CD4-positive, alpha-beta memory T cell (primary cell): ENCODE measurements at regions not wholly inside any gene's neighbourhood (a gene's known extent, or its start where the extent isn't known, plus 50 kb on each side); places are given as distances from the start of the nearest gene placed in this dataset.

Experiments used
- CTCF ChIA-PET: fragments of 350-600 bp; sonication (Branson Sonifier 250); formaldehyde crosslinking; loops from one replicate; lab custom pipeline; 2021; ENCODE audit warnings: inconsistent platforms; ENCODE audit not compliant: partially characterized antibody; lab: Charles Lee
- POLR2A ChIA-PET: fragments of 350-600 bp; sonication (Branson Sonifier 250); formaldehyde crosslinking; loops from one replicate; lab custom pipeline; 2021; ENCODE audit not compliant: partially characterized antibody; lab: Charles Lee
- DNase-seq, 5 donors: peaks; one replicate each; pipeline versions ENCODE4 v3.0.0 to v3.0.0-alpha.2; 2020 to 2022; ENCODE audit warnings: mixed read lengths in 1 of 5
- H3K27ac ChIP-seq: one replicate; pipeline ENCODE4 v1.7.0; 2013; ENCODE audit warnings: low read depth, low read length
- H3K27me3 ChIP-seq: 2 replicates; pipeline ENCODE4 v1.7.0; 2013; ENCODE audit warnings: mild to moderate bottlenecking, low read length, moderate library complexity; ENCODE audit not compliant: insufficient read depth
- H3K36me3 ChIP-seq: 2 replicates; pipeline ENCODE4 v1.7.0; 2013; ENCODE audit warnings: mild to moderate bottlenecking, low read length, moderate library complexity; ENCODE audit not compliant: insufficient read depth
- H3K4me1 ChIP-seq: 2 replicates; pipeline ENCODE4 v1.7.0; 2013; ENCODE audit warnings: mild to moderate bottlenecking, low read length, moderate library complexity; ENCODE audit not compliant: insufficient read depth
- H3K4me3 ChIP-seq, 2 donors: one replicate each; pipeline ENCODE4 v1.7.0; 2013; ENCODE audit warnings: low read length in 2 of 2, mild to moderate bottlenecking in 1 of 2
- H3K9me3 ChIP-seq, 2 donors: one replicate each; pipeline ENCODE4 v1.7.0; 2013; ENCODE audit warnings: low read length in 2 of 2, control low read depth in 1 of 2; ENCODE audit not compliant: control insufficient read depth in 1 of 2
- H3K27ac Mint-ChIP-seq, 7 donors: one replicate each; pipeline ENCODE4 v1.8.0; 2020 to 2021; ENCODE audit warnings: mixed read lengths in 7 of 7, mild to moderate bottlenecking in 6 of 7, inconsistent platforms in 3 of 7, moderate library complexity in 3 of 7
- H3K27me3 Mint-ChIP-seq, 2 donors: one replicate each; pipeline ENCODE4 v1.8.0; 2020 to 2021; ENCODE audit warnings: mixed read lengths in 2 of 2
- H3K36me3 Mint-ChIP-seq, 2 donors: one replicate each; pipeline ENCODE4 v1.8.0; 2020 to 2021; ENCODE audit warnings: mixed read lengths in 2 of 2, inconsistent platforms in 1 of 2, mild to moderate bottlenecking in 1 of 2
- H3K4me1 Mint-ChIP-seq, 4 donors: one replicate each; pipeline ENCODE4 v1.8.0; 2020 to 2021; ENCODE audit warnings: mixed read lengths in 4 of 4, mild to moderate bottlenecking in 1 of 4
- H3K4me3 Mint-ChIP-seq, 8 donors: one replicate each; pipeline ENCODE4 v1.8.0; 2020 to 2021; ENCODE audit warnings: mixed read lengths in 8 of 8, mild to moderate bottlenecking in 7 of 8, moderate library complexity in 6 of 8, inconsistent platforms in 3 of 8
- H3K9me3 Mint-ChIP-seq, 8 donors: one replicate each; pipeline ENCODE4 v1.8.0; 2020 to 2021; ENCODE audit warnings: mixed read lengths in 8 of 8, mild to moderate bottlenecking in 5 of 8, inconsistent platforms in 3 of 8, moderate library complexity in 1 of 8
- intact Hi-C: fragments of 100-400 bp; cut with micrococcal nuclease; formaldehyde crosslinking; loops from one replicate; pipeline ENCODE4 v1.15.1; 2023

DNA sequence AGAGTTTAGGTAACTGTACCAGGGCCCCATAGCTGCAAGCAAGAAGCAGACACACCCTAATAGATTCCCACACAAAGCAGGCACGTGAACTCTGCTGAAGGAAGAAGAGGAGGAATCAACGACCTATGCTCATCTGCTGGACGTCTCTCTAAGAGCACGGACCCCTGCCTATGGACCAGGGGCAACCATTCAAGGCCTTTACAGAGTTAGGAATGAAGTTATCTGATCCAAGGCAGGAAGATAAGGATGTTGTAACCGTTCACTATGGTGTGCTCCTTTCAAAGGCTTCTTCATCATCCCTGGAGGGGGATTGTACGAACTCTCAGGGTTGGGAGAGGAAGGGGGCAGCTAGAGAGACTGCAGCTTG, 141.6 kb upstream of the PARP11 start:
- intact Hi-C loops: no loop called here
- CTCF ChIA-PET: no interaction called here
- Mint-ChIP-seq H3K27ac (peak overlapping the region in 1 of 7 donors; percentile 6), H3K4me1 (no peaks in the 10 kb centered on the region), H3K9me3 (no peaks in the 10 kb centered on the region), H3K27me3 (peaks cover 0 to 3% of the 10 kb centered on the region in 2 donors), H3K36me3 (no peaks in the 10 kb centered on the region), H3K4me3 (no peak overlapping the region)
- POLR2A ChIA-PET: no interaction called here
- no peaks in the 10 kb centered on the region for H3K4me1 ChIP-seq
- H3K4me3 ChIP-seq: no peak overlapping the region
- H3K27me3 ChIP-seq: no peaks in the 10 kb centered on the region
- H3K27ac ChIP-seq: no peak overlapping the region
- no peaks in the 10 kb centered on the region for H3K36me3 ChIP-seq
- DNase-seq: no peak
- no peaks in the 10 kb centered on the region for H3K9me3 ChIP-seq

DNA sequence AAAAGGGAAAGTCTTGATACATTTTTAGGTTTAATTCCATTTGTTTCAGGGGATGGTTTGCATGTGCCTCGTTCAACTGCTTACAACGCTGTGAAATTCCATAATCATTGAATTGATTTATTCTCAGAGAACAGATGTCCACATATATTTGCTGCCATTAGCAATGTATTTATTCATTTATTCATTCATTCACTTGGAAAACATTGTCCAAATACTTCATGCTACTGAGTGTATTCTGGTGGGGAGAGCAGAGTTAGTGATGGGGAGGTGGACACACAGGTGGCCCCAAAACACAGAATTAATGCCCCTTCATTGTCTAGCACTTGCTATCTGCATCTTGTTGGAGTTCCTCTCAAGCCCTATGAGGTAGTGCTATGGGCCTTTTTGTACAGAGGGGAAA, 141.2 kb upstream of the PARP11 start:
- Mint-ChIP-seq H3K4me1 (no peaks in the 10 kb centered on the region), H3K27ac (peak overlapping the region in 1 of 7 donors; percentile 6), H3K27me3 (peaks cover 0 to 3% of the 10 kb centered on the region in 2 donors), H3K4me3 (no peak overlapping the region), H3K36me3 (no peaks in the 10 kb centered on the region), H3K9me3 (no peaks in the 10 kb centered on the region)
- ChIA-PET POLR2A (no interaction called here), CTCF (interaction anchor here (0.9 kb wide), 1 partner anchor 24 kb away, joined by 3 read pairs; no protein-coding TSS in a partner anchor)
- Histone ChIP-seq H3K4me3 (no peak overlapping the region), H3K36me3 (no peaks in the 10 kb centered on the region), H3K9me3 (no peaks in the 10 kb centered on the region), H3K27me3 (no peaks in the 10 kb centered on the region), H3K4me1 (no peaks in the 10 kb centered on the region), H3K27ac (no peak overlapping the region)
- DNase-seq: no peak
- intact Hi-C loops: no loop called here

DNA sequence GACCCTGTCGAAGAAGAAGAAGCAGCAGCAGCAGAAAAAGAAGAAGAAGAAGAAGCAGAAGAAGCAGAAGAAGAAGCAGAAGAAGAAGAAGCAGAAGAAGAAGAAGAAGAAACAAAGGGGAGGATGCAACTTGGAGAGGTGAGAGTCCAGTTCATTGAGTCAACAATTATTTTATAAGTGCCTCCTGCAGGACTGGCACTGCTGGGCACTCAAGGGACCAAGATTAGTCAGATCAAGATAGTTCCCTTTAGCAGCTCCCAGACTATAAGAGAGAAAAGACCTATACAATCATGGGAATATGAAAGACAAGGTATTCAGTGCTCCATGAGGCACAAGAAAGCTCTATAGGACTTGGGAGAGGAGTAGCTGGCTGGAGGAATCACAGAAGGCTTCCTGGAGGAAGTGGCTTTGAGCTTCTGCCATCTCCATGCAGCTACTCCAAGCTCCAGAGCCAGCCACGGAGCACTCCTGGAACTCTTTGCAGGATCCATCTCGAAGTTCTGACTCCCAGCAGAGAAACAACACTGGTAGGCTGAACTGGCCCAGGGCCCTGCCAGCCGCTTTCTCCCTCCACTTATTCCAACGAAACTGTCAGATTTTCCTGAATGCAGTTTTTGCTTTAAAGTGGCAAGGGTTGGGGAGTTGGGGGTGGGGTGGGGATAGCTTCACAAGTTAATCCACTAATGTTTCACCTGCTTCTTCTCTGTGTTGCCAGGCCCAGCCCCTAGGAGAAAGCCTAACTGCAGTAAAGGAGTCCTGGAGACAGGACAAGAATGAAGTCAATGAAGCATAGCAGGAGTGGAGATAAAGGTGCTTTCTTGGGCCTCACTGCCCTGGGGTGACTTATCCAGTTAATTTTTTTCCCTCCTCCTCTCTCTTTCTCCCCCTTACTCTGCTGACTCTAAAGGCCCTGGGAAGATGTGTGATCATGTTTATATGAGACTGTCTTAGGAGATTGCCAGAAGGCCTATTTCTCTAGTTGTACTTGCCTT, 140.1 kb upstream of the PARP11 start:
- no peak for DNase-seq
- Histone ChIP-seq H3K4me1 (no peaks in the 10 kb centered on the region), H3K27me3 (no peaks in the 10 kb centered on the region), H3K4me3 (no peak overlapping the region), H3K36me3 (no peaks in the 10 kb centered on the region), H3K27ac (no peak overlapping the region), H3K9me3 (no peaks in the 10 kb centered on the region)
- ChIA-PET CTCF (interaction anchor here (0.9 kb wide), 1 partner anchor 25 kb away, joined by 3 read pairs; no protein-coding TSS in a partner anchor), POLR2A (no interaction called here)
- no peaks in the 10 kb centered on the region for H3K36me3 Mint-ChIP-seq
- H3K27me3 Mint-ChIP-seq: peaks cover 0 to 3% of the 10 kb centered on the region in 2 donors
- no peaks in the 10 kb centered on the region for H3K9me3 Mint-ChIP-seq
- no peaks in the 10 kb centered on the region for H3K4me1 Mint-ChIP-seq
- no peak overlapping the region for H3K4me3 Mint-ChIP-seq
- intact Hi-C loops: no loop called here
- H3K27ac Mint-ChIP-seq: peak overlapping the region in 1 of 7 donors; percentile 25

DNA sequence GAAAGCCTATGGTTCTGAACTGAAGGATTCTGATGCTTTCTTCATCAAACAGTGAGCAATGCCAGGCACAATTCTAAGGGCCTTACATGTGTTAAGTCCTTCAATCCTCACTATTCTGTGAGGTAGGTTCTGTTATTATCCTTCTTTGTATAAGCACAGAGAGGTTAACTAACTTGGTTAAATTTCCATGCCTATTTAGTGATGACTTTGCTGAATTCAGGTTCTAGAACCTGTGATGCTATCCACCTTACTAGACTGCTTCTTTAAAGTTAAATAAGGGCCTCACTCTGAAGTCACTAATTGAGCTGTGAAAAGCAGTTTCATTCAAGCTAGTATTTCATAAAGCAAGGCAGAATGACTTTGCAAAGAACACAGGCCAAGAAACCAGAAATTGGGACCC, 138.9 kb upstream of the PARP11 start:
- intact Hi-C loops: no loop called here
- H3K9me3 ChIP-seq: no peaks in the 10 kb centered on the region
- no peak overlapping the region for H3K4me3 Mint-ChIP-seq
- no peaks in the 10 kb centered on the region for H3K4me1 ChIP-seq
- ChIA-PET CTCF (interaction anchor here (0.6 kb wide), 1 partner anchor 58 kb away, joined by 3 read pairs; no protein-coding TSS in a partner anchor), POLR2A (no interaction called here)
- H3K27me3 Mint-ChIP-seq: peaks cover 0 to under 1% of the 10 kb centered on the region in 2 donors
- no peaks in the 10 kb centered on the region for H3K36me3 ChIP-seq
- no peak overlapping the region for H3K27ac ChIP-seq
- H3K4me1 Mint-ChIP-seq: no peaks in the 10 kb centered on the region
- H3K9me3 Mint-ChIP-seq: no peaks in the 10 kb centered on the region
- no peak for DNase-seq
- H3K27me3 ChIP-seq: no peaks in the 10 kb centered on the region
- H3K36me3 Mint-ChIP-seq: no peaks in the 10 kb centered on the region
- H3K27ac Mint-ChIP-seq: no peak overlapping the region
- no peak overlapping the region for H3K4me3 ChIP-seq

DNA sequence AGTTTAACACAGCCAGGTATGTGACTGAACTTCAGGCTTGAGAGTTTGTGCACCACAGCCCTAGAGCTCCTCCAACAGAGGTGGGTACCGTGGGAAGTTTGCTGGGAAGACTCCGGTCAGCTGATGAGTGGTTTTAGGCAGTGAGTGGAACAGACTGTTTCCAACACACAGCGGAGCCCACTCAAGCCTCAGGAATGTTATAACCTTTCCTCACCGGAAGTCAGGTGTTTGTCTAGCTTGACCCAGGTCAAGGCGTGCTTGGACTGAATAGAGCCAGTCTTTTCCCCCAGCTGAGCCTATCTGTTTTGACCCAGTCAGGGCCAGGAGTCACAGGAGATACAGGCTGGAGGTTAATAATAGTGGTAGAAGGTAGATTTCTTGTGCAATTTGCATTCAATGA, 138.4 kb upstream of the PARP11 start:
- DNase-seq: no peak
- no peaks in the 10 kb centered on the region for H3K36me3 ChIP-seq
- Mint-ChIP-seq H3K36me3 (no peaks in the 10 kb centered on the region), H3K4me1 (no peaks in the 10 kb centered on the region), H3K9me3 (no peaks in the 10 kb centered on the region), H3K27ac (no peak overlapping the region), H3K4me3 (no peak overlapping the region), H3K27me3 (no peaks in the 10 kb centered on the region)
- H3K4me1 ChIP-seq: no peaks in the 10 kb centered on the region
- POLR2A ChIA-PET: no interaction called here
- H3K9me3 ChIP-seq: no peaks in the 10 kb centered on the region
- CTCF ChIA-PET: no interaction called here
- intact Hi-C loops: no loop called here
- no peaks in the 10 kb centered on the region for H3K27me3 ChIP-seq
- no peak overlapping the region for H3K4me3 ChIP-seq
- no peak overlapping the region for H3K27ac ChIP-seq

DNA sequence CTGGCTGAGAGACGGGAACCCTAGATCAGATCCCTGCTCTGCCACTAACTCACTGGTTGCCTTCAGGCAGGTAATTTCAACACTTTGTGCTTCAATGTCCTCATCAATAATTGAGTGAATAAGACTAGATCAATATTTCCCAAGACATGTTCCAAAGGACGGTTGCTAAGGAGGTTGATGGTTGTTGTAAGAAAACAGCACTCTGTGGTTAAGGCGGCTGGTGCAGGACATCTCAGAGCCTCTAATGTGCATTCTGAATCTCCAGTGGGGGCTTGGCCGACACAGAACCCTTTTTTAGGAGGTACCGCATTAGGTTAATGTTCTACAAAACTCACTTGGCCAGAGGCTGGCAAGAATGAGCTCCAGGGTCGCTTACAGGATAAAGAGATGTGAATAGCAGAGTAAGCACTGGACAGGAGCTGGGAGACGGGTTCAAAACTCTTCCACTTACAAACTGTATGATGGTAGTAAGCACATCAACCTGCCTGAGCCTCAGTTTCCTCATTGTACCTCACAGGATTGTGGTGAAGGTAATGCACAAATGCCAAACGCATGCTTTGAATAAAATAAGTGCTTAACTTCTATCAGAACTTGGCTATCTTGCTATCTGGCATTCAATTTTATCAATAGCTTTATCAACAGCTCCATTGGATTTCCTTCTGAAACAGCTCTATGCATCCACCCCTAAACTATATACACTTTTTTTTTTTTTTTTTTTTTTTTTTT, 136.9 kb upstream of the PARP11 start:
- H3K9me3 Mint-ChIP-seq: no peaks in the 10 kb centered on the region
- no peaks in the 10 kb centered on the region for H3K9me3 ChIP-seq
- H3K36me3 Mint-ChIP-seq: no peaks in the 10 kb centered on the region
- intact Hi-C loops: no loop called here
- H3K27me3 Mint-ChIP-seq: no peaks in the 10 kb centered on the region
- no peak for DNase-seq
- no peak overlapping the region for H3K4me3 ChIP-seq
- H3K4me1 Mint-ChIP-seq: no peaks in the 10 kb centered on the region
- H3K27ac ChIP-seq: no peak overlapping the region
- H3K27me3 ChIP-seq: no peaks in the 10 kb centered on the region
- ChIA-PET POLR2A (no interaction called here), CTCF (interaction anchor here (1.9 kb wide), 1 partner anchor 267 kb away, joined by 5 read pairs; no protein-coding TSS in a partner anchor)
- H3K36me3 ChIP-seq: no peaks in the 10 kb centered on the region
- H3K4me1 ChIP-seq: no peaks in the 10 kb centered on the region
- no peak overlapping the region for H3K4me3 Mint-ChIP-seq
- no peak overlapping the region for H3K27ac Mint-ChIP-seq

DNA sequence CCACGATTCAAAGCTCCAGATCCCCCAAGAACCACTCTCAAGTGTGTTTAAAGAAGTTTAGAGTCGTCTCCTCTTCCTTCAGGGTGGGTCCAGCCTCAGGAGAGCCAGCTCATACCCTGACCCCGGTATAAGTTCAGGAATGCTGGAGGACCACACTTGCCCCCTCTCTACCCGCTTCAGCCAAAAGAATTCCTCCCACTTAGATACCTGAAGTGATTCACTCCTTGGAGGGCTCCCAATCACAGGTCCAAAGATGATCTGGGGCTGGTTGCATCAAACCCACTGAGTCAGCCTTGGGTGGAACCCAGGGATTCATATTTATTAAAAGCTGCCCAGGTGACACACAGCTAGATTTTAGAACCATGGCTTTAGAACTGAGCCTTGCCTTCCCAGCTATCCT, 133.5 kb upstream of the PARP11 start:
- H3K4me1 Mint-ChIP-seq: no peaks in the 10 kb centered on the region
- CTCF ChIA-PET: interaction anchor here (1.0 to 2.3 kb wide), 5 partner anchors 12 to 121 kb away, joined by 3 to 10 read pairs (median 3); no protein-coding TSS in a partner anchor
- no peak overlapping the region for H3K4me3 ChIP-seq
- H3K4me3 Mint-ChIP-seq: no peak overlapping the region
- no peaks in the 10 kb centered on the region for H3K4me1 ChIP-seq
- no peaks in the 10 kb centered on the region for H3K27me3 ChIP-seq
- intact Hi-C loops: no loop called here
- no peaks in the 10 kb centered on the region for H3K9me3 Mint-ChIP-seq
- no peaks in the 10 kb centered on the region for H3K27me3 Mint-ChIP-seq
- H3K36me3 Mint-ChIP-seq: no peaks in the 10 kb centered on the region
- POLR2A ChIA-PET: interaction anchor here (0.9 kb wide), 1 partner anchor 44 kb away, joined by 3 read pairs; no protein-coding TSS in a partner anchor
- H3K36me3 ChIP-seq: no peaks in the 10 kb centered on the region
- no peak overlapping the region for H3K27ac Mint-ChIP-seq
- no peak for DNase-seq
- no peaks in the 10 kb centered on the region for H3K9me3 ChIP-seq
- H3K27ac ChIP-seq: no peak overlapping the region
